ENCODE measurements at regions not wholly inside any gene's neighbourhood (a gene's known extent, or its start where the extent isn't known, plus 50 kb on each side); places are given as distances from the start of the nearest gene placed in this dataset.

DNA sequence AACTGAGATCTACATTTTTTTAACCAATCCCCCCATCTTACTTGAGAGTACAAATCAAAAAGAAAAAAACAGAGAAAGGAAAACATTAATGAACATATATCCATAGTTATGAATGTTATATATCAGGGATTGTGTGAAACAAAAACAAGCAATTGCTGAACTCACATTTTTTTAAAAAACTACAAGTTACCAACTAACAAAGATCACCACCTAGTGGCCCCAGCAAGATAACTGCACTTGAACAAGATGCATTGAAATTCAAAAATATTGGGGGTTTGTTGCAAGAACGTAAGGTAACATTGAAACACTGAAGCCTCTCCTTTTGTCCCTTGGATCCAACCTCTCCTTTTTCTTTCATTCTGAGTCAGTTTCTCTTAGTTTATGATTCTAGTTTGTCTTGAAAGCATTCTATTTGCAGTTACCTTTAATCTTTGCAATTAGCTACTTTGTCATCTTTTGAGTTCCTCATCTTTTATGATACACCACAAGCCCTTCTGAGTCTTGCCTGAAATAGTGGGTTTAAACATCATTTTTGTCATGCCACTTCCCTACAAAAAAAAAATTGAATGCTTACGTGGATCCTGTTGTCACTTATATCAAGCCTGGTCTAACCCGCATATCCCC, 87.3 kb upstream of the TES start:
- no peaks in the 10 kb centered on the region for H3K79me2 ChIP-seq (ENCODE audit: low read depth)
- H3K4me1 ChIP-seq = no peaks in the 10 kb centered on the region
- H3K27ac Mint-ChIP-seq = no peak overlapping the region
- no peak overlapping the region for H3K27ac ChIP-seq
- no peaks in the 10 kb centered on the region for H3K27me3 Mint-ChIP-seq (ENCODE audit: insufficient read depth, low read depth)
- no peaks in the 10 kb centered on the region for H3F3A ChIP-seq (ENCODE audit: low read depth)
- TF ChIP-seq, protein P1, sequence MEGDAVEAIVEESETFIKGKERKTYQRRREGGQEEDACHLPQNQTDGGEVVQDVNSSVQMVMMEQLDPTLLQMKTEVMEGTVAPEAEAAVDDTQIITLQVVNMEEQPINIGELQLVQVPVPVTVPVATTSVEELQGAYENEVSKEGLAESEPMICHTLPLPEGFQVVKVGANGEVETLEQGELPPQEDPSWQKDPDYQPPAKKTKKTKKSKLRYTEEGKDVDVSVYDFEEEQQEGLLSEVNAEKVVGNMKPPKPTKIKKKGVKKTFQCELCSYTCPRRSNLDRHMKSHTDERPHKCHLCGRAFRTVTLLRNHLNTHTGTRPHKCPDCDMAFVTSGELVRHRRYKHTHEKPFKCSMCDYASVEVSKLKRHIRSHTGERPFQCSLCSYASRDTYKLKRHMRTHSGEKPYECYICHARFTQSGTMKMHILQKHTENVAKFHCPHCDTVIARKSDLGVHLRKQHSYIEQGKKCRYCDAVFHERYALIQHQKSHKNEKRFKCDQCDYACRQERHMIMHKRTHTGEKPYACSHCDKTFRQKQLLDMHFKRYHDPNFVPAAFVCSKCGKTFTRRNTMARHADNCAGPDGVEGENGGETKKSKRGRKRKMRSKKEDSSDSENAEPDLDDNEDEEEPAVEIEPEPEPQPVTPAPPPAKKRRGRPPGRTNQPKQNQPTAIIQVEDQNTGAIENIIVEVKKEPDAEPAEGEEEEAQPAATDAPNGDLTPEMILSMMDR (IDR thresholded peaks at IDR 0.05) = peak; percentile 65
- no peak for TF ChIP-seq EZH2phosphoT487 (IDR thresholded peaks at IDR 0.05)
- TF ChIP-seq EZH2 (IDR thresholded peaks at IDR 0.05) = no peak
- H3K4me3 ChIP-seq = no peak overlapping the region
- H4K20me1 ChIP-seq (ENCODE audit: low read depth) = no peaks in the 10 kb centered on the region
- H2AFZ ChIP-seq (replicated peaks) = no peak overlapping the region
- no peaks in the 10 kb centered on the region for H3K4me1 Mint-ChIP-seq
- peaks cover 17% of the 10 kb centered on the region for H3K9me3 Mint-ChIP-seq
- peaks cover 5% of the 10 kb centered on the region for H3K9me3 ChIP-seq (ENCODE audit: low read depth)
- H3K9ac ChIP-seq = no peak overlapping the region
- no peaks in the 10 kb centered on the region for H3K36me3 Mint-ChIP-seq
- H3K27me3 ChIP-seq = no peaks in the 10 kb centered on the region
- H3K4me3 Mint-ChIP-seq = no peak overlapping the region
- no peaks in the 10 kb centered on the region for H3K36me3 ChIP-seq
- peak; percentile 25 for DNase-seq (ENCODE audit: low spot score)
- H3K4me2 ChIP-seq = no peak overlapping the region

DNA sequence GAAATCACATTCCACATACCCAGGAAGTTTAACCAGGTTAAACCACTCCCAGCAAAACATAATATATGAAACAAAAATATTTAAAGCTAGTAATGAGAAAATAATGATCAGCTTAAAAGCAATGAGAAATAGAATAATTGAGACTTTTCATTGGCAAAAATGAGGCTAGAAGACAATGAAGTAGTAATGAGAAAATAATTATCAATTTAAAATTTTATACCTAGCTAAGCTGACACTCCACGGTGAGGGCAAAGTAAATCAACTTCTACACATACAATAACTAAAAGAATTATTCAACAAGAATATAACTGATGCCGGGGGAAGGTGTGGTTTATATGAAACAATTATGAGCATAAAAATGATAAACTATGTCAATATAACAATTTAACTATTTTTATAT, 82.2 kb upstream of the TES start:
- no peaks in the 10 kb centered on the region for H3K36me3 ChIP-seq
- no peaks in the 10 kb centered on the region for H3K4me1 ChIP-seq
- TF ChIP-seq EZH2 (IDR thresholded peaks at IDR 0.05) (no peak), EZH2phosphoT487 (IDR thresholded peaks at IDR 0.05) (no peak)
- TF ChIP-seq, protein P1 (IDR thresholded peaks at IDR 0.05) = no peak
- no peak overlapping the region for H3K4me3 ChIP-seq
- no peak overlapping the region for H3K4me2 ChIP-seq
- no peaks in the 10 kb centered on the region for H4K20me1 ChIP-seq (ENCODE audit: low read depth)
- H3K27me3 ChIP-seq = no peaks in the 10 kb centered on the region
- H2AFZ ChIP-seq (replicated peaks) = no peak overlapping the region
- no peaks in the 10 kb centered on the region for H3K79me2 ChIP-seq (ENCODE audit: low read depth)
- H3K27ac ChIP-seq = no peak overlapping the region
- peaks cover 35% of the 10 kb centered on the region for H3K9me3 Mint-ChIP-seq
- peaks cover 6% of the 10 kb centered on the region for H3K27me3 Mint-ChIP-seq (ENCODE audit: insufficient read depth, low read depth)
- no peak for DNase-seq (ENCODE audit: low spot score)
- no peak overlapping the region for H3K4me3 Mint-ChIP-seq
- H3K36me3 Mint-ChIP-seq = peaks cover 4% of the 10 kb centered on the region
- H3K9me3 ChIP-seq (ENCODE audit: low read depth) = peaks cover 5% of the 10 kb centered on the region
- no peak overlapping the region for H3K27ac Mint-ChIP-seq
- H3K4me1 Mint-ChIP-seq = peaks cover 3% of the 10 kb centered on the region
- no peak overlapping the region for H3K9ac ChIP-seq
- no peaks in the 10 kb centered on the region for H3F3A ChIP-seq (ENCODE audit: low read depth)

GRCh38 chr7:116135306-116135705, 75.0 kb upstream of the TES start:
- H2AFZ ChIP-seq (replicated peaks) = no peak overlapping the region
- H3K79me2 ChIP-seq (ENCODE audit: low read depth) = no peaks in the 10 kb centered on the region

More at GRCh38 chr7:116135306-116135705, 75.0 kb upstream of the TES start:
- H3K27me3 Mint-ChIP-seq (ENCODE audit: insufficient read depth, low read depth) = peaks cover 6% of the 10 kb centered on the region
- H3K36me3 Mint-ChIP-seq = no peaks in the 10 kb centered on the region
- H4K20me1 ChIP-seq (ENCODE audit: low read depth) = no peaks in the 10 kb centered on the region
- peaks cover 5% of the 10 kb centered on the region for H3F3A ChIP-seq (ENCODE audit: low read depth)
- peaks cover 2% of the 10 kb centered on the region for H3K9me3 Mint-ChIP-seq
- H3K4me3 ChIP-seq = no peak overlapping the region
- no peak overlapping the region for H3K4me3 Mint-ChIP-seq
- H3K27me3 ChIP-seq = no peaks in the 10 kb centered on the region
- peaks cover 20% of the 10 kb centered on the region for H3K4me1 ChIP-seq
- no peak for DNase-seq (ENCODE audit: low spot score)
- H3K36me3 ChIP-seq = no peaks in the 10 kb centered on the region
- H3K4me1 Mint-ChIP-seq = peaks cover 56% of the 10 kb centered on the region
- H3K4me2 ChIP-seq = peak overlapping the region; percentile 2
- no peak overlapping the region for H3K27ac ChIP-seq
- no peak overlapping the region for H3K9ac ChIP-seq
- peak overlapping the region; percentile 39 for H3K27ac Mint-ChIP-seq
- no peak for TF ChIP-seq EZH2 (IDR thresholded peaks at IDR 0.05)
- TF ChIP-seq EZH2phosphoT487 (IDR thresholded peaks at IDR 0.05) = no peak
- TF ChIP-seq, protein P1 (IDR thresholded peaks at IDR 0.05) = no peak
- H3K9me3 ChIP-seq (ENCODE audit: low read depth) = no peaks in the 10 kb centered on the region

Measured in neural progenitor cell (in vitro differentiated cells).